ENCODE measurements at regions not wholly inside any gene's neighbourhood (a gene's known extent, or its start where the extent isn't known, plus 50 kb on each side); places are given as distances from the start of the nearest gene placed in this dataset.

DNA sequence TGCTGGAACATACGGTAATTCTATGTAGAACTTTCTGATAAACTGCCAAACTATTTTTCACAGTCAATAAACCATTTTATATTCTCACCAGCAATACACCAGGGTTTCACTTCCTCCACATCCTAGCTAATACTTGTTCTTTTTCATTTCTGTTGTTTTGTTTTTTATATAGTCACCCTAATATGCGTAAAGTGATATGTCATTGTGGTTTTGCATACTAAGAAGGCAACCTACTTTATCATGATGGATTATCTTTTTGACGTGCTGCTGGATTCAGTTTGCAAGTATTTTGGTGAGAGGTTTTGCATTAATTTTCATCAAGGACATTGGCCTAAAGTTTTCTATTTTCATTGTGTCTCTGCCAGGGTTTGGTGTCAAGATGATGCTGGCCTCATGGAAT is 1384.1 kb downstream of the UQCRFS1 start:
- no peak for DNase-seq
- 49 to 72% (median 67%) methylated on average over 3 of the region's 3 CpGs for WGBS, 5 donors
- no peaks in the 10 kb centered on the region for H3K4me1 ChIP-seq
- H3K27me3 ChIP-seq (replicated peaks in 1 of 7): no peaks in the 10 kb centered on the region
- no peaks in the 10 kb centered on the region for H3K36me3 ChIP-seq
- H3K27ac ChIP-seq: no peak overlapping the region
- no peak overlapping the region for H3K4me3 ChIP-seq
- intact Hi-C loops (cut with DNase I; ENCODE audit: low total_unique reads): no loop called here
- TF ChIP-seq, protein P1, sequence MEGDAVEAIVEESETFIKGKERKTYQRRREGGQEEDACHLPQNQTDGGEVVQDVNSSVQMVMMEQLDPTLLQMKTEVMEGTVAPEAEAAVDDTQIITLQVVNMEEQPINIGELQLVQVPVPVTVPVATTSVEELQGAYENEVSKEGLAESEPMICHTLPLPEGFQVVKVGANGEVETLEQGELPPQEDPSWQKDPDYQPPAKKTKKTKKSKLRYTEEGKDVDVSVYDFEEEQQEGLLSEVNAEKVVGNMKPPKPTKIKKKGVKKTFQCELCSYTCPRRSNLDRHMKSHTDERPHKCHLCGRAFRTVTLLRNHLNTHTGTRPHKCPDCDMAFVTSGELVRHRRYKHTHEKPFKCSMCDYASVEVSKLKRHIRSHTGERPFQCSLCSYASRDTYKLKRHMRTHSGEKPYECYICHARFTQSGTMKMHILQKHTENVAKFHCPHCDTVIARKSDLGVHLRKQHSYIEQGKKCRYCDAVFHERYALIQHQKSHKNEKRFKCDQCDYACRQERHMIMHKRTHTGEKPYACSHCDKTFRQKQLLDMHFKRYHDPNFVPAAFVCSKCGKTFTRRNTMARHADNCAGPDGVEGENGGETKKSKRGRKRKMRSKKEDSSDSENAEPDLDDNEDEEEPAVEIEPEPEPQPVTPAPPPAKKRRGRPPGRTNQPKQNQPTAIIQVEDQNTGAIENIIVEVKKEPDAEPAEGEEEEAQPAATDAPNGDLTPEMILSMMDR (IDR thresholded peaks at IDR 0.05 in 8 of 11, conservative IDR thresholded peaks at IDR 0.05 in 3 of 11): no peak
- TF ChIP-seq POLR2AphosphoS5 (IDR thresholded peaks at IDR 0.05) (no peak), POLR2A (IDR thresholded peaks at IDR 0.05) (no peak)
- H3K9me3 ChIP-seq: peaks cover 0 to 7% (median 0%) of the 10 kb centered on the region in 8 donors

DNA sequence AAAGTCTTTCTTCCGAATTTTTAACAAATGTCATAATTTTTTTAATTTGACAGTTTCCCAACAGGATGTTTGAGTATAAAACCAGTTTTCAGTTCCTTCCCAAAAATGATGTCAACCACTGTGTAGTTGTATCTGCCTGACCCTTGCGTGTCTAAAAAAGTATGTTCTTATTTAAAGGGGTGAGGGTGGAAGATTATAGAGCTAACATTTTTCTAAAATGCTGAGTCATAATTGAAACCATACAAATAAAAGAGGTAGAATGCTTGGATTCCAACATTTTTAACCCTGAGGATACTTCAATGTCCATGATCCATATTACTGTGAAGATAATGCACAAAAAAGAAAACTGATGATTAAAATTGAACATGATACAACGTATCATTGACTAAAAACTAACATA is 1388.8 kb downstream of the UQCRFS1 start:
- intact Hi-C loops (cut with DNase I; ENCODE audit: low total_unique reads): no loop called here
- WGBS, 5 donors: 73 to 80% (median 77%) methylated on average over 3 of the region's 3 CpGs
- Histone ChIP-seq H3K27ac (no peak overlapping the region), H3K36me3 (no peaks in the 10 kb centered on the region), H3K4me1 (no peaks in the 10 kb centered on the region), H3K27me3 (replicated peaks in 1 of 7) (no peaks in the 10 kb centered on the region), H3K4me3 (no peak overlapping the region), H3K9me3 (peaks cover 0 to 30% (median 0%) of the 10 kb centered on the region in 8 donors)
- TF ChIP-seq, protein P1 (IDR thresholded peaks at IDR 0.05 in 8 of 11, conservative IDR thresholded peaks at IDR 0.05 in 3 of 11): no peak
- TF ChIP-seq POLR2A (IDR thresholded peaks at IDR 0.05) (no peak), POLR2AphosphoS5 (IDR thresholded peaks at IDR 0.05) (no peak)
- DNase-seq: no peak

DNA sequence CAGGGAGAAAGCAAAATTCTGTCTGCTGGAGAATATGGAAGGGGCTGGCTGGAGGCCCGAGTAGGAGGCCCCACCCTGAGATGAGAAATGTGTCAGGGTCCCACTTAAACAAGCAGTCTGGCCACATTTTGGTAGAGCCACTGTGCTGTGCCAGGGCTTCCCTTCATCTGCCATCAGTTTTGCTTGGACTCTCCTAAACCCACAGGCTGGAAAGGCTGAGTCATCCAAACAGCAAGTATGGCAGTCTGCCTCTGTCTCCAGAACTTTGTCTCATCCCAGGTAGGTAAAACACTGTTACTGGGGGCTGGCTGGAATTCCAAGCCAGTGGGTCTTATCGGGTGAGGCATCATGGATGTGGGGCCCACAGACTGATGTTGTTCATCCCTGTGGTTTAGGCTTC is 1390.6 kb downstream of the UQCRFS1 start:
- peaks cover 0 to 44% (median 0%) of the 10 kb centered on the region in 8 donors for H3K9me3 ChIP-seq
- intact Hi-C loops (cut with DNase I; ENCODE audit: low total_unique reads): no loop called here
- no peak overlapping the region for H3K27ac ChIP-seq
- TF ChIP-seq POLR2AphosphoS5 (IDR thresholded peaks at IDR 0.05) (no peak), POLR2A (IDR thresholded peaks at IDR 0.05) (no peak)
- TF ChIP-seq, protein P1 (IDR thresholded peaks at IDR 0.05 in 8 of 11, conservative IDR thresholded peaks at IDR 0.05 in 3 of 11): no peak
- no peaks in the 10 kb centered on the region for H3K4me1 ChIP-seq
- H3K27me3 ChIP-seq (replicated peaks in 1 of 7): no peaks in the 10 kb centered on the region
- H3K36me3 ChIP-seq: no peaks in the 10 kb centered on the region
- DNase-seq: no peak
- WGBS, 5 donors: 45 to 100% (median 60%) methylated on average over 1 to 2 of the region's 2 CpGs
- H3K4me3 ChIP-seq: no peak overlapping the region

DNA sequence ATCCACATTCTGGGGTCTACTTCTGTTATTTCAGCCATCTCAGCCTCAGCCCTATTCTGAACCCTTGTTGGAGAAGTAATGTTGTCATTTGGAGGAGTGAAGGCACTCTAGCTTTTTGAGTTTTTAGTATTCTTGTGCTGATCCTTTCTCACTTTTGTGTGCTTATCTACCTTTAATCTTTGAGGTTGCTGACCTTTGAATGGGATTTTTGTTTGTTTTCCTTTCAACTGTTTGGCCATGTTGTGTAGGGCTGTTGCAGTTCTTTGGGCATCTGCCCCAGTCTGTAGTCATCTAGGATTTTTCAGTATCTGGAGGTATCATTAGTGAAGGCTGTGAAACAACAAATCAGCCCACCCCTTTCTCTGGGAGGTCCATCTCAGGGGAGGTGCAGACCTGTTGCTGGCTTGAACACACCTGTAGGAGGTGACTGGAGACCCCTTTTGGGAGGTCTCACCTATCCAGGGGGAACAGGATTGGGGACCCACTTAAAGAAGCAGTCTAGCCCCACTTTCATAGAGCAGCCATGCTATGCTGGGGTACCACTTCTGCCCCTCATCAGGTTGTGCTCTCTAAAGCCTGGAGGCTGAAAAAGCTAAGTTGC is 1391.4 kb downstream of the UQCRFS1 start:
- intact Hi-C loops (cut with DNase I; ENCODE audit: low total_unique reads): no loop called here
- no peak for DNase-seq
- H3K36me3 ChIP-seq: no peaks in the 10 kb centered on the region

More for the DNA sequence above, 1391.4 kb downstream of the UQCRFS1 start:
- H3K9me3 ChIP-seq: peaks cover 0 to 44% (median 0%) of the 10 kb centered on the region in 8 donors
- no peaks in the 10 kb centered on the region for H3K4me1 ChIP-seq
- H3K4me3 ChIP-seq: no peak overlapping the region
- H3K27ac ChIP-seq: no peak overlapping the region
- no peak for TF ChIP-seq POLR2A (IDR thresholded peaks at IDR 0.05)
- TF ChIP-seq, protein P1 (IDR thresholded peaks at IDR 0.05 in 8 of 11, conservative IDR thresholded peaks at IDR 0.05 in 3 of 11): no peak
- TF ChIP-seq POLR2AphosphoS5 (IDR thresholded peaks at IDR 0.05): no peak
- H3K27me3 ChIP-seq (replicated peaks in 1 of 7): no peaks in the 10 kb centered on the region

All from spleen (tissue), 11 donors.